BLaER1 treated with 17β-estradiol and CSF1 and Interleukin-3, amounts not matched to agents 10 nM and 100 nM (cell line): ENCODE measurements at regions not wholly inside any gene's neighbourhood (a gene's known extent, or its start where the extent isn't known, plus 50 kb on each side); places are given as distances from the start of the nearest gene placed in this dataset.

ENCODE experiments used
- H3K27ac ChIP-seq, 11 experiments: shearing (Covaris generic); formaldehyde crosslinking; 2 replicates each; pipeline ENCODE4 v1.8.1; 2022
- H3K27me3 ChIP-seq, 11 experiments: shearing (Covaris generic); formaldehyde crosslinking; 2 replicates each; pipeline ENCODE4 v1.8.1; 2022
- H3K36me3 ChIP-seq, 11 experiments: shearing (Covaris generic); formaldehyde crosslinking; 2 replicates each; pipeline ENCODE4 v1.8.1; 2022
- H3K4me1 ChIP-seq, 10 experiments: shearing (Covaris generic); formaldehyde crosslinking; 2 replicates each; pipeline ENCODE4 v1.8.1; 2022
- H3K4me2 ChIP-seq, 11 experiments: shearing (Covaris generic); formaldehyde crosslinking; 2 replicates each; pipeline ENCODE4 v1.8.1; 2022
- H3K4me3 ChIP-seq, 10 experiments: shearing (Covaris generic); formaldehyde crosslinking; 2 replicates each; pipeline ENCODE4 v1.8.1; 2022
- H3K9ac ChIP-seq, 11 experiments: shearing (Covaris generic); formaldehyde crosslinking; 2 replicates each; pipeline ENCODE4 v1.8.1; 2022
- H3K9me3 ChIP-seq, 11 experiments: shearing (Covaris generic); formaldehyde crosslinking; replicated peaks in 1 of 11; 2 replicates each; pipeline ENCODE4 v1.8.1; 2022
- H4K20me1 ChIP-seq, 11 experiments: shearing (Covaris generic); formaldehyde crosslinking; 2 replicates each; pipeline ENCODE4 v1.8.1; 2022
- Cebpa-rat ChIP-seq, 11 experiments: shearing (Covaris generic); IDR thresholded peaks; 2 replicates each; pipeline ENCODE4 v1.8.1; 2022

DNA sequence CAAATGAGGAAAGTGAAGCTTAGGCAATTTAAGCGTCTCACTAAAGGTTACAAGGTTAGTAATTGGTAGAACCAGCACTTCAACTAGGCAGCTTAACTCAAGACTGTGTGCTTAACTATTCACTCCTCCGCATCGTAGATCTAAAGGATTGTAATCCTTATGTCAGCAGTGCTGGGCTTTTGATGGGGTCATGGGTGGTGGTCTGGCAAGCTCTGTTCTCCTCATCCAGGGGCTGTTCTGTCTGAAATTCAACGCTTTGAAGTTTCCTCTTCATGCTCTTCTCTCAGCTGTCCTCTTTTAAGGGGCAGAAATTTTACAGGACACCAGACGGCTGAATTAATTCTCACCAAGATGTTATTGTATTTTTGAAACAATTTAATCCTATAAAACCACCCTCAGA is 165.5 kb upstream of the FAM98A start:
- Histone ChIP-seq H3K36me3 (no peaks in the 10 kb centered on the region), H3K9me3 (peaks cover 0 to 10% (median 7%) of the 10 kb centered on the region in 11 experiments; a peak in 13 of 22 replicates), H4K20me1 (no peaks in the 10 kb centered on the region), H3K27me3 (no peaks in the 10 kb centered on the region), H3K4me3 (no peak overlapping the region), H3K4me2 (no peak overlapping the region), H3K9ac (no peak overlapping the region), H3K27ac (no peak overlapping the region), H3K4me1 (no peaks in the 10 kb centered on the region)
- TF ChIP-seq Cebpa-rat (IDR thresholded peaks at IDR 0.05), result no peak

DNA sequence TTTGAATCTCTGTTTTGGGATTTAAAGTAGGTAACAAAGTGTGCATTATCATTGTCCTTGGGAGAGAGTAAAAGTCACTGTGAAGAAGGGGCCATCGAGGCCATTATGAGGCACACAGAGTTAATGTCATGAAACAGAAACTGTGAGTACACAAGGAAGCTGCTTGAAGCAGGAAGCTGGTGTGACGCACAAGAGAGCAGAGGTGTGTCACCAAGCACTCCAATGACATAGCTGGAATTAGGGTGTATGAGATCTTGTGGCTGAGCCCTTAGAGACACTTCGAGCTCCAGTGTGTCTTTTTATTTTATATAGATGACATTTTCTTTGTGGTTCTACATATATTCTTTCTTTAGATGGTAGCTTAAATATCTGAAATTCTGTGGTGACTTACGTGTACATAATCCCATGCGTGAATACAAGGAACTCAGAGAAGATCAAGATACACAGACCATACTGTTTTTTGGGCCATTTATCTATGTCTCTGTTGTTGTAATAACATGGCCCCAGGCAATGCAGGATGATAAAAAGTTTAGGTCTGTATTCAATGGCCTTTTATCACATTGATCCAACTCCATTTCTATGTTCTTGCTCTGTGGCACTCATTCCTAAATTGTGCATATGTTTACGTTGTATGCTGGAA is 164.7 kb upstream of the FAM98A start:
- Histone ChIP-seq H3K9me3 (peaks cover 0 to 15% (median 9%) of the 10 kb centered on the region in 11 experiments; a peak in 13 of 22 replicates), H3K4me1 (no peaks in the 10 kb centered on the region), H3K27me3 (no peaks in the 10 kb centered on the region), H3K4me3 (no peak overlapping the region), H3K36me3 (no peaks in the 10 kb centered on the region), H3K9ac (no peak overlapping the region), H3K4me2 (no peak overlapping the region), H3K27ac (no peak overlapping the region), H4K20me1 (no peaks in the 10 kb centered on the region)
- no peak for TF ChIP-seq Cebpa-rat (IDR thresholded peaks at IDR 0.05)

- no peak for TF ChIP-seq Cebpa-rat (IDR thresholded peaks at IDR 0.05)
Observed at GRCh38 chr2:33762636-33763035, 163.5 kb upstream of the FAM98A start.

GRCh38 chr2:33746208-33746800 is 147.2 kb upstream of the FAM98A start:
- Histone ChIP-seq H4K20me1 (no peaks in the 10 kb centered on the region), H3K4me1 (no peaks in the 10 kb centered on the region), H3K9ac (no peak overlapping the region), H3K9me3 (peaks cover 9 to 20% (median 16%) of the 10 kb centered on the region in 11 experiments; a peak in 13 of 22 replicates), H3K4me2 (no peak overlapping the region), H3K27ac (no peak overlapping the region), H3K27me3 (no peaks in the 10 kb centered on the region), H3K4me3 (no peak overlapping the region), H3K36me3 (no peaks in the 10 kb centered on the region)
- no peak for TF ChIP-seq Cebpa-rat (IDR thresholded peaks at IDR 0.05)

More at GRCh38 chr2:33762636-33763035, 163.5 kb upstream of the FAM98A start:
- Histone ChIP-seq H3K4me2 (no peak overlapping the region), H3K4me3 (no peak overlapping the region), H3K9ac (no peak overlapping the region), H4K20me1 (no peaks in the 10 kb centered on the region), H3K4me1 (no peaks in the 10 kb centered on the region), H3K27ac (no peak overlapping the region), H3K9me3 (peaks cover 0 to 15% (median 9%) of the 10 kb centered on the region in 11 experiments; a peak in 13 of 22 replicates), H3K27me3 (no peaks in the 10 kb centered on the region), H3K36me3 (no peaks in the 10 kb centered on the region)

- no peak overlapping the region for H3K4me2 ChIP-seq
- no peak overlapping the region for H3K27ac ChIP-seq
- H3K4me1 ChIP-seq, result peaks cover 0 to 8% (median 0%) of the 10 kb centered on the region in 10 experiments; a peak in 4 of 20 replicates
- no peak overlapping the region for H3K9ac ChIP-seq
- H3K27me3 ChIP-seq, result no peaks in the 10 kb centered on the region
- H3K36me3 ChIP-seq, result no peaks in the 10 kb centered on the region
- no peaks in the 10 kb centered on the region for H3K9me3 ChIP-seq
- no peak for TF ChIP-seq Cebpa-rat (IDR thresholded peaks at IDR 0.05)
- H4K20me1 ChIP-seq, result no peaks in the 10 kb centered on the region
- no peak overlapping the region for H3K4me3 ChIP-seq
Observed at GRCh38 chr2:33735096-33735495, 136.0 kb upstream of the FAM98A start.

DNA sequence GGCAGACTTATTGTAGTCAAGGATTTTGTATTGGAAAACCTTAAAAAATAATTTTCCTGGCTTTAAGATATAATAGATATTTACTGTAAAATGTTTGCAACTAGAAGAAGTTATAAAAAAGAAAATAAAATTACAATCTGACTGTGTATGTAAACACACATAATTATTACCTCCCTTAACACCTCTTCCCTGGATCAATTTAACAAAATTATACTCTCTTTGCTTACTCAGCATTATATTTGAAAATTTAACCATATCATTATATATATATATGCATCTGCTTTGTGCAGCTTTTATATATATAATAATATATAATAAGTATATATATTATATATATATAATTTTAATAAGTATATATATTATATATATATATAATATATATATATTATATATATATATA is 131.7 kb upstream of the FAM98A start:
- TF ChIP-seq Cebpa-rat (IDR thresholded peaks at IDR 0.05), result no peak
- Histone ChIP-seq H3K9me3 (peaks cover 17 to 29% (median 23%) of the 10 kb centered on the region in 11 experiments), H3K4me2 (no peak overlapping the region), H3K4me3 (no peak overlapping the region), H3K4me1 (peaks cover 0 to 18% (median 9%) of the 10 kb centered on the region in 10 experiments; a peak in 14 of 20 replicates), H3K27me3 (no peaks in the 10 kb centered on the region), H3K27ac (no peak overlapping the region), H4K20me1 (no peaks in the 10 kb centered on the region), H3K9ac (no peak overlapping the region), H3K36me3 (no peaks in the 10 kb centered on the region)

- no peak for TF ChIP-seq Cebpa-rat (IDR thresholded peaks at IDR 0.05)
- Histone ChIP-seq H3K4me3 (no peak overlapping the region), H3K27me3 (no peaks in the 10 kb centered on the region), H3K4me2 (no peak overlapping the region), H3K4me1 (peaks cover 0 to 14% (median 9%) of the 10 kb centered on the region in 10 experiments; a peak in 14 of 20 replicates), H3K9ac (no peak overlapping the region), H3K36me3 (no peaks in the 10 kb centered on the region), H4K20me1 (no peaks in the 10 kb centered on the region), H3K27ac (no peak overlapping the region), H3K9me3 (peaks cover 17 to 30% (median 23%) of the 10 kb centered on the region in 11 experiments)
Observed at GRCh38 chr2:33730193-33730592, 131.1 kb upstream of the FAM98A start.

DNA sequence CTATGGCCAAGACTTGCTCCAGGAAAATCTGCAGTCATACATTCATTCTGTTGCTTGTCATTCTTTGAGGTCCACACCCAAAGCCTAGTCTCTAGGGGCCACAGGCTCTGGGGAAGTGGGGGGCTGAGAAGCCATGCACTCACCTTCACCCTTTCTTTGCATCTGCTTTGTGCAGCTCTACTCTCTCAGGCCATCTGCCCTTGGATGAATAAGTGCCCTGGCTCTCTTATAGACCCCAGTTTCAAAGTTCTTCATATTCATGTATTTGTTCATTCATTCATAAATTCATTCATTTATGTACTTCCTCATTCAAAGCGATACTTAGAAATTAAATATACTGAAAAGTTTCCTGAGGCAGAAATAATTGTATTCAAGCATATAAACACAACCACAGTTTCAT is 130.3 kb upstream of the FAM98A start:
- no peak for TF ChIP-seq Cebpa-rat (IDR thresholded peaks at IDR 0.05)
- H3K27me3 ChIP-seq, result no peaks in the 10 kb centered on the region
- H3K4me1 ChIP-seq, result peaks cover 0 to 12% (median 9%) of the 10 kb centered on the region in 10 experiments; a peak in 13 of 20 replicates
- peaks cover 17 to 30% (median 23%) of the 10 kb centered on the region in 11 experiments for H3K9me3 ChIP-seq
- H3K27ac ChIP-seq, result no peak overlapping the region
- H3K4me2 ChIP-seq, result no peak overlapping the region
- H4K20me1 ChIP-seq, result no peaks in the 10 kb centered on the region
- no peak overlapping the region for H3K4me3 ChIP-seq
- H3K36me3 ChIP-seq, result no peaks in the 10 kb centered on the region
- no peak overlapping the region for H3K9ac ChIP-seq

DNA sequence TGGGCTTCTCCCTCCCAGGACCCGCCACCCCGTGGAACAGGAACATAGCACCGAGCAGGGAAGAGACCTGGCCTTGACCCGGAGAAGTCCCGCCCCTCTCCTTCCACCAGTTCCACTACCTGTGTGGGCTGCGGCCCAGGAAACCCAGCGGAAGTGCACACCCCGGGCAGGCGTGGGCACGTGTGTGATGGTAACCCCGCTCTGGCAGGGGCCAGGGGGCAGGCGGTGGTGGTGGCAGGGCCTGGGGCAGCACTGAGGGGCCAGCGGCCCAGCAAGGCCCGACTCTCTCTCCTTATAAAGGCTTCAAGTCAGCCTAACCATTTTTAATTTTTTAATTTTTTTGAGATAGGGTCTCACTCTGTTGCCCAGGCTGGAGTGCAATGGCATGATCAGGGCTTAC is 129.0 kb upstream of the FAM98A start:
- H3K4me2 ChIP-seq, result no peak overlapping the region
- H4K20me1 ChIP-seq, result no peaks in the 10 kb centered on the region
- H3K27me3 ChIP-seq, result no peaks in the 10 kb centered on the region
- peaks cover 17 to 30% (median 23%) of the 10 kb centered on the region in 11 experiments for H3K9me3 ChIP-seq
- no peak overlapping the region for H3K27ac ChIP-seq
- H3K4me3 ChIP-seq, result no peak overlapping the region
- H3K4me1 ChIP-seq, result peaks cover 0 to 12% (median 9%) of the 10 kb centered on the region in 10 experiments; a peak in 13 of 20 replicates
- H3K36me3 ChIP-seq, result no peaks in the 10 kb centered on the region
- TF ChIP-seq Cebpa-rat (IDR thresholded peaks at IDR 0.05), result no peak
- H3K9ac ChIP-seq, result no peak overlapping the region
